ENCODE measurements at regions not wholly inside any gene's neighbourhood (a gene's known extent, or its start where the extent isn't known, plus 50 kb on each side); places are given as distances from the start of the nearest gene placed in this dataset.

DNA sequence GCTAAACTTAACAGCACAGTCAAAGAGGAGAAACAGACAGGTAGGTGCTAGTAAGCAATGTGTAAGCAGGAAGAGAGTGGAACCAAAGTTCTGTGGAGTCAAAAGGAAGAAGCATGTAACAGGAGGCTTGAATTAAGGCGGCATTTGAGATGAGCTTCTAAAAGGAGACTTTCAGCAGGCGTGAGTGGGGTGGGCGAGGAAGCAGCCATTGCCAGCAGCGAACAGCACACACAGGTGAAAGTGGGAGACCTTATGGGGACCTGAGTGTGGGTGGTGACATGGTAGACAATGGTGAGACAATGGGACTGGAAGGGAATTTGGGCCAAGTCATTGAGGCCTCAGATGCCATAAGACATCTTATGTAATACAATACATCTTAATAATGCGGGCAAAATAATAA is 195.0 kb downstream of the PAX1 start:
- Histone ChIP-seq H3K27me3 (no peaks in the 10 kb centered on the region), H3K4me1 (replicated peaks in 1 of 2) (no peaks in the 10 kb centered on the region), H3K9me3 (replicated peaks in 1 of 3) (no peaks in the 10 kb centered on the region), H3K27ac (no peak overlapping the region), H3K36me3 (replicated peaks in 1 of 2) (no peaks in the 10 kb centered on the region), H3K4me3 (no peak overlapping the region)
- DNase-seq: no peak
- TF ChIP-seq POLR2A (IDR thresholded peaks at IDR 0.05): no peak
- no peak for TF ChIP-seq CTCF (IDR thresholded peaks at IDR 0.05)
- WGBS, 4 donors: 70 to 87% (median 80%) methylated on average over 5 of the region's 5 CpGs
- intact Hi-C loops (cut with DNase I): no loop called here

- no peak overlapping the region for H3K4me3 ChIP-seq
- no peaks in the 10 kb centered on the region for H3K9me3 ChIP-seq (replicated peaks in 1 of 3)
- H3K27ac ChIP-seq: no peak overlapping the region
- TF ChIP-seq POLR2A (IDR thresholded peaks at IDR 0.05) (no peak), CTCF (IDR thresholded peaks at IDR 0.05) (no peak)
- no peak for DNase-seq
- H3K4me1 ChIP-seq (replicated peaks in 1 of 2): no peaks in the 10 kb centered on the region
- no peaks in the 10 kb centered on the region for H3K27me3 ChIP-seq
- intact Hi-C loops (cut with DNase I): no loop called here
- no peaks in the 10 kb centered on the region for H3K36me3 ChIP-seq (replicated peaks in 1 of 2)
Measured at GRCh38 chr20:21874921-21875320, 169.5 kb downstream of the PAX1 start.

DNA sequence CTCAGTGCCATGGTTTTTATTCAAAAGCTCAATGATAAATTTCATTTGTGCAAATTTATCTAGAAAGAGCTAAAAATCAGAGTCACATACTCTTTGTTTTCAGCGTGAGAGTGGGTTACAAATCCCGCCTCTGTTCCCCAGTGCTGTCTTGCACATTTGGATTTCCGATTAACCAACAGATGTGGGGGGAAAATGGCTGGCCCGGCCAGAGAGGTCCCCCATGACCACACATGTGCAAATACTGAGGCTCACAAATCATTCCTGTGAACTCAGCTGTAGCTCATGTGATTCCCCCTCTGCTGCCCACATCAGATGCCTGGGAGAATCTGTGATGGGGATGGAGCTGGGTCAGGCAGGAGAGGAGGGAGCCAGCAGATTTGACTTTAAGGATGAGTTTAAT is 168.7 kb downstream of the PAX1 start:
- 59 to 66% (median 64%) methylated on average over 4 of the region's 4 CpGs for WGBS, 4 donors
- Histone ChIP-seq H3K27ac (no peak overlapping the region), H3K27me3 (no peaks in the 10 kb centered on the region), H3K36me3 (replicated peaks in 1 of 2) (no peaks in the 10 kb centered on the region), H3K4me3 (no peak overlapping the region), H3K9me3 (replicated peaks in 1 of 3) (no peaks in the 10 kb centered on the region), H3K4me1 (replicated peaks in 1 of 2) (no peaks in the 10 kb centered on the region)
- intact Hi-C loops (cut with DNase I): no loop called here
- DNase-seq: no peak
- no peak for TF ChIP-seq POLR2A (IDR thresholded peaks at IDR 0.05)
- no peak for TF ChIP-seq CTCF (IDR thresholded peaks at IDR 0.05)

- WGBS, 4 donors: 53 to 62% (median 57%) methylated on average over 3 of the region's 3 CpGs
Measured at GRCh38 chr20:21873291-21873690, 167.8 kb downstream of the PAX1 start.

More at GRCh38 chr20:21873291-21873690, 167.8 kb downstream of the PAX1 start:
- TF ChIP-seq POLR2A (IDR thresholded peaks at IDR 0.05) (no peak), CTCF (IDR thresholded peaks at IDR 0.05) (no peak)
- no peaks in the 10 kb centered on the region for H3K9me3 ChIP-seq (replicated peaks in 1 of 3)
- H3K36me3 ChIP-seq (replicated peaks in 1 of 2): no peaks in the 10 kb centered on the region
- no peak for DNase-seq
- H3K4me3 ChIP-seq: no peak overlapping the region
- H3K27ac ChIP-seq: no peak overlapping the region
- intact Hi-C loops (cut with DNase I): no loop called here
- H3K27me3 ChIP-seq: no peaks in the 10 kb centered on the region
- H3K4me1 ChIP-seq (replicated peaks in 1 of 2): no peaks in the 10 kb centered on the region
